Gastrocnemius medialis (tissue), 4 donors: ENCODE measurements at regions not wholly inside any gene's neighbourhood (a gene's known extent, or its start where the extent isn't known, plus 50 kb on each side); places are given as distances from the start of the nearest gene placed in this dataset.

ENCODE experiments used
- CTCF ChIP-seq, 5 experiments: fragments of 450-650 bp in 3 of 5; fragments of 200-600 bp in 2 of 5; sonication (generic) in 2 of 5; IDR thresholded peaks in 4 of 5; conservative IDR thresholded peaks in 1 of 5; 1 replicate in 4 of 5; 2 replicates in 1 of 5; pipeline ENCODE4 v1.5.1; 2016 to 2019; ENCODE audit warnings: antibody characterized with exemption in 5 of 5, mild to moderate bottlenecking in 3 of 5, moderate library complexity in 3 of 5
- POLR2A ChIP-seq, 2 donors: fragments of 450-650 bp; IDR thresholded peaks; one replicate each; pipeline ENCODE4 v1.6.1; 2017; ENCODE audit warnings: antibody characterized with exemption in 2 of 2, mild to moderate bottlenecking in 2 of 2, moderate library complexity in 2 of 2

- TF ChIP-seq CTCF (IDR thresholded peaks at IDR 0.05 in 4 of 5, conservative IDR thresholded peaks at IDR 0.05 in 1 of 5) (no peak), POLR2A (IDR thresholded peaks at IDR 0.05) (no peak)
These were observed 1104.6 kb downstream of the OTOL1 start for GRCh38 chr3:162601101-162601670.
